SK-N-SH (cell line): ENCODE measurements at regions not wholly inside any gene's neighbourhood (a gene's known extent, or its start where the extent isn't known, plus 50 kb on each side); places are given as distances from the start of the nearest gene placed in this dataset.

Source experiments
- CTCF ChIP-seq: fragments of 200-600 bp; sonication (generic); IDR thresholded peaks from 2 replicates; pipeline ENCODE4 v1.6.1; 2017; ENCODE audit warnings: antibody characterized with exemption, mild to moderate bottlenecking, moderate library complexity
- ELF1 ChIP-seq: IDR thresholded peaks from 2 replicates; pipeline ENCODE4 v1.4.0; 2012
- EP300 ChIP-seq, 2 experiments: IDR thresholded peaks; 2 replicates each; pipeline versions ENCODE4 v1.4.0 to v1.6.1; 2012; ENCODE audit warnings: borderline replicate concordance in 1 of 2, low read depth in 1 of 2, low read length in 1 of 2
- FOXJ3 ChIP-seq: sonication (generic); formaldehyde crosslinking; IDR thresholded peaks from 2 replicates; pipeline ENCODE4 v1.5.1; 2020; ENCODE audit warnings: mild to moderate bottlenecking, missing genetic modification reagents
- JUND ChIP-seq: IDR thresholded peaks from 2 replicates; pipeline ENCODE4 v1.4.0; 2012
- MXI1 ChIP-seq: IDR thresholded peaks from 2 replicates; pipeline ENCODE4 v1.6.1; 2012; ENCODE audit warnings: mild to moderate bottlenecking, low read depth, low read length, improper control_type of control experiment
- RFX5 ChIP-seq: IDR thresholded peaks from 2 replicates; pipeline ENCODE4 v1.6.1; 2012; ENCODE audit warnings: mild to moderate bottlenecking, improper control_type of control experiment, low read length
- RXRA ChIP-seq: IDR thresholded peaks from 2 replicates; pipeline ENCODE4 v1.4.0; 2012; ENCODE audit warnings: low read depth, mild to moderate bottlenecking, borderline replicate concordance
- TAF1 ChIP-seq: IDR thresholded peaks from 2 replicates; pipeline ENCODE4 v1.6.1; 2012; ENCODE audit warnings: low read depth, mild to moderate bottlenecking, low read length, moderate library complexity, borderline replicate concordance
- TEAD4 ChIP-seq: IDR thresholded peaks from 2 replicates; pipeline ENCODE4 v1.4.0; 2012; ENCODE audit warnings: mild to moderate bottlenecking, borderline replicate concordance; ENCODE audit not compliant: insufficient read depth
- YY1 ChIP-seq: IDR thresholded peaks from 2 replicates; pipeline ENCODE4 v1.4.0; 2012; ENCODE audit warnings: low read depth, mild to moderate bottlenecking

DNA sequence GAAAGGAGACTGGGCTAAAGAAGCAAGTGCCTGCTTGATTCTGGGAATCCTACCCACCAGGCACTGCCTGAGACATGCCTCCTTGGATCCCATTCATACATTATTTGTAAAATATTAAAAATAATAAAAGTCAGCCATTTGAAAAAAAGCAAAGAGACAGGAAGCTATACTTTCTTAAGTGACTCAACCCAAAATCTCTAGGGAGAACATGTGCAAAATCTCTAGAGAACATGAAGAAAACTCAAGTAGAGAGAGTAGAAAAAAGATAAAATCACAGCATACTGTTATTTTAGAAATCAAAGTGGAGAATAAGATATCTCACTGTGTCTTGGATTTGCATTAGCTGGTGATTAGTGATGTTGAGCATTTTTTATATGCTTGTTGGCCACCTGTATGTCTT is 197.2 kb upstream of the GGTLC1 start:
- TF ChIP-seq YY1: no peak
- no peak for TF ChIP-seq JUND
- no peak for TF ChIP-seq CTCF
- no peak for TF ChIP-seq RFX5
- TF ChIP-seq TEAD4: no peak
- no peak for TF ChIP-seq FOXJ3
- TF ChIP-seq RXRA: no peak
- TF ChIP-seq EP300 (IDR thresholded peaks at IDR 0.05; ENCODE audit: borderline replicate concordance in 1 of 2, low read depth in 1 of 2, low read length in 1 of 2): no peak
- TF ChIP-seq ELF1: no peak
- TF ChIP-seq TAF1: no peak
- no peak for TF ChIP-seq MXI1
